Mammary epithelial cell (primary cell): ENCODE measurements at regions not wholly inside any gene's neighbourhood (a gene's known extent, or its start where the extent isn't known, plus 50 kb on each side); places are given as distances from the start of the nearest gene placed in this dataset.

ENCODE experiments used
- EZH2 ChIP-seq: IDR thresholded peaks from 2 replicates; pipeline ENCODE4 v1.6.1; 2012; ENCODE audit warnings: low read length, inconsistent platforms, borderline replicate concordance
- TF ChIP-seq, protein P1 (sequence below), 2 donors: IDR thresholded peaks in 1 of 2; conservative IDR thresholded peaks in 1 of 2; 2 replicates each; pipeline ENCODE4 v1.5.1; 2011 to 2012; ENCODE audit warnings: inconsistent platforms in 2 of 2, low read length in 2 of 2, mild to moderate bottlenecking in 2 of 2, control low read depth in 1 of 2, low read depth in 1 of 2; ENCODE audit not compliant: insufficient read depth in 1 of 2; ENCODE audit errors: extremely low read depth in 1 of 2

DNA sequence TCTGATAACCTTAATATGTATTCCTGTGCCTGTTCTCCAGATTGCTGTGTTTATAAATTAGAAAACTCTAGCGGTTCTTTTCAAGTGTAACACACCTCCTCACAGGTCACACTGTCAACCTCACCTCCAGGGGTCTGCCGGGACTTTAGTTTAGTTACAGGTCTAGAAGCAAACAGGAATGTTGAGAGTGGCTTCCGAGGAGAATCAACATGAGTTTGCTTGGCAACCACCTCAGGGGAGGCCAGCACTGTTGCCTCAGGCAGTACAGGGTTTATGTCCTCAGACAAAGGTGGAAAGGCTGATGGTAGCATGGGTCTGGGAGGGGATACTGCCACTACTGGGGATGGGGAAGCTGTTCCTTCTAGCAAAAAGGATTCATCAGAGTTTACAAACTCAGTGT, 438.0 kb downstream of the DTHD1 start:
- TF ChIP-seq, protein P1, sequence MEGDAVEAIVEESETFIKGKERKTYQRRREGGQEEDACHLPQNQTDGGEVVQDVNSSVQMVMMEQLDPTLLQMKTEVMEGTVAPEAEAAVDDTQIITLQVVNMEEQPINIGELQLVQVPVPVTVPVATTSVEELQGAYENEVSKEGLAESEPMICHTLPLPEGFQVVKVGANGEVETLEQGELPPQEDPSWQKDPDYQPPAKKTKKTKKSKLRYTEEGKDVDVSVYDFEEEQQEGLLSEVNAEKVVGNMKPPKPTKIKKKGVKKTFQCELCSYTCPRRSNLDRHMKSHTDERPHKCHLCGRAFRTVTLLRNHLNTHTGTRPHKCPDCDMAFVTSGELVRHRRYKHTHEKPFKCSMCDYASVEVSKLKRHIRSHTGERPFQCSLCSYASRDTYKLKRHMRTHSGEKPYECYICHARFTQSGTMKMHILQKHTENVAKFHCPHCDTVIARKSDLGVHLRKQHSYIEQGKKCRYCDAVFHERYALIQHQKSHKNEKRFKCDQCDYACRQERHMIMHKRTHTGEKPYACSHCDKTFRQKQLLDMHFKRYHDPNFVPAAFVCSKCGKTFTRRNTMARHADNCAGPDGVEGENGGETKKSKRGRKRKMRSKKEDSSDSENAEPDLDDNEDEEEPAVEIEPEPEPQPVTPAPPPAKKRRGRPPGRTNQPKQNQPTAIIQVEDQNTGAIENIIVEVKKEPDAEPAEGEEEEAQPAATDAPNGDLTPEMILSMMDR (conservative IDR thresholded peaks at IDR 0.05 in 1 of 2, IDR thresholded peaks at IDR 0.05 in 1 of 2; ENCODE audit: extremely low read depth in 1 of 2, insufficient read depth in 1 of 2, low read depth in 1 of 2, low read length in 2 of 2), result no peak
- TF ChIP-seq EZH2, result no peak
